Nephron progenitor cell (in vitro differentiated cells): ENCODE measurements at regions not wholly inside any gene's neighbourhood (a gene's known extent, or its start where the extent isn't known, plus 50 kb on each side); places are given as distances from the start of the nearest gene placed in this dataset.

Experiments
- DNase-seq: peaks from one replicate; pipeline ENCODE4 v3.0.0; 2021
- H3K27ac Mint-ChIP-seq: 2 replicates; pipeline ENCODE4 v1.8.0; 2021; ENCODE audit warnings: mild to moderate bottlenecking, moderate library complexity, mixed read lengths
- H3K27me3 Mint-ChIP-seq: 2 replicates; pipeline ENCODE4 v1.8.0; 2021; ENCODE audit warnings: mild to moderate bottlenecking, low read depth, mixed read lengths; ENCODE audit not compliant: poor library complexity
- H3K36me3 Mint-ChIP-seq: 2 replicates; pipeline ENCODE4 v1.8.0; 2021; ENCODE audit warnings: low read depth, mixed read lengths
- H3K4me1 Mint-ChIP-seq: 2 replicates; pipeline ENCODE4 v1.8.0; 2021; ENCODE audit warnings: mixed read lengths
- H3K4me3 Mint-ChIP-seq: 2 replicates; pipeline ENCODE4 v1.8.0; 2021; ENCODE audit warnings: mild to moderate bottlenecking, moderate library complexity, mixed read lengths
- H3K9me3 Mint-ChIP-seq: 2 replicates; pipeline ENCODE4 v1.8.0; 2021; ENCODE audit warnings: mild to moderate bottlenecking, moderate library complexity, mixed read lengths
- CTCF ChIP-seq: fragments of 200-600 bp; sonication (generic); IDR thresholded peaks from 2 replicates; pipeline ENCODE4 v1.5.0; 2021; ENCODE audit warnings: antibody characterized with exemption

GRCh38 chr5:164617290-164617689 lies 1111.9 kb downstream of the MAT2B start:
- no peaks in the 10 kb centered on the region for H3K36me3 Mint-ChIP-seq
- H3K27ac Mint-ChIP-seq: no peak overlapping the region
- TF ChIP-seq CTCF: no peak
- H3K27me3 Mint-ChIP-seq: no peaks in the 10 kb centered on the region
- no peaks in the 10 kb centered on the region for H3K9me3 Mint-ChIP-seq
- H3K4me1 Mint-ChIP-seq: peaks cover 10% of the 10 kb centered on the region
- no peak for DNase-seq
- H3K4me3 Mint-ChIP-seq: no peak overlapping the region

- no peak overlapping the region for H3K27ac Mint-ChIP-seq
- peaks cover 3% of the 10 kb centered on the region for H3K9me3 Mint-ChIP-seq
- no peaks in the 10 kb centered on the region for H3K36me3 Mint-ChIP-seq
- no peak for DNase-seq
- no peaks in the 10 kb centered on the region for H3K27me3 Mint-ChIP-seq
- no peaks in the 10 kb centered on the region for H3K4me1 Mint-ChIP-seq
- TF ChIP-seq CTCF: no peak
- H3K4me3 Mint-ChIP-seq: no peak overlapping the region
Measured at GRCh38 chr5:164627021-164627420, 1121.6 kb downstream of the MAT2B start.

GRCh38 chr5:164636456-164636855 lies 1131.0 kb downstream of the MAT2B start:
- Mint-ChIP-seq H3K36me3 (no peaks in the 10 kb centered on the region), H3K4me3 (no peak overlapping the region), H3K9me3 (no peaks in the 10 kb centered on the region), H3K4me1 (peaks cover 9% of the 10 kb centered on the region), H3K27ac (no peak overlapping the region), H3K27me3 (no peaks in the 10 kb centered on the region)
- no peak for DNase-seq
- TF ChIP-seq CTCF: no peak

- Mint-ChIP-seq H3K27me3 (no peaks in the 10 kb centered on the region), H3K4me3 (no peak overlapping the region), H3K27ac (no peak overlapping the region), H3K36me3 (no peaks in the 10 kb centered on the region), H3K4me1 (peaks cover 9% of the 10 kb centered on the region), H3K9me3 (no peaks in the 10 kb centered on the region)
- no peak for TF ChIP-seq CTCF
- DNase-seq: no peak
Measured at GRCh38 chr5:164637931-164638521, 1132.6 kb downstream of the MAT2B start.

GRCh38 chr5:164649266-164649665 lies 1143.8 kb downstream of the MAT2B start:
- no peaks in the 10 kb centered on the region for H3K27me3 Mint-ChIP-seq
- no peak for TF ChIP-seq CTCF

GRCh38 chr5:164650427-164650826 lies 1145.0 kb downstream of the MAT2B start:
- Mint-ChIP-seq H3K4me1 (peaks cover 23% of the 10 kb centered on the region), H3K4me3 (no peak overlapping the region), H3K27me3 (no peaks in the 10 kb centered on the region), H3K27ac (no peak overlapping the region), H3K9me3 (no peaks in the 10 kb centered on the region), H3K36me3 (no peaks in the 10 kb centered on the region)
- DNase-seq: no peak
- no peak for TF ChIP-seq CTCF

More at GRCh38 chr5:164649266-164649665, 1143.8 kb downstream of the MAT2B start:
- Mint-ChIP-seq H3K4me3 (no peak overlapping the region), H3K36me3 (no peaks in the 10 kb centered on the region), H3K27ac (no peak overlapping the region), H3K9me3 (no peaks in the 10 kb centered on the region), H3K4me1 (peaks cover 22% of the 10 kb centered on the region)
- no peak for DNase-seq
